Activated CD4-positive, alpha-beta T cell treated with anti-CD3 and anti-CD28 coated beads for 48 hours (primary cell): ENCODE measurements at regions not wholly inside any gene's neighbourhood (a gene's known extent, or its start where the extent isn't known, plus 50 kb on each side); places are given as distances from the start of the nearest gene placed in this dataset.
"Not testable (repeated sequence)": the region's sequence is repeated elsewhere in the genome, so short reads cannot be mapped to it uniquely, and the experiment has no call there.

Experiments used
- DNase-seq: peaks from one replicate; pipeline ENCODE4 v3.0.0-alpha.2; 2020

DNA sequence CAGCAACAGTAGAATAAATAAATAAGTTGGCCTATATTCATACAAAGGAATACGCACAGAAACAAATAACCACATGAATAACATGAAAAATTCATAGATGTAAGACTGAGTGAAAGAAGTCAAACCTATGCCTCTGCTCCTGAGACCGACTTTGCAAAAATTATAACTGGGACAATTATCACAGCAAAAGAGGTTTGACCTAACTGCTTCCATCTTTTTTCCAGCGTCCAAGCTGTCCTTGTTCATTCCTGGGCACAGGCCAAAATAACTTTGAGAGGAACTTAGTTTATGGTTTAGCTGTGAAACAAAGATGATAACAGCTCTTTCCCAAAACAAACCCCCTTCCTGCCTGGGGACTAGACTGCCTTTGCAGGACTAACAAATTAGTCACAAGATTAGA is 109.6 kb upstream of the NBPF11 start:
- DNase-seq = not testable (repeated sequence)

DNA sequence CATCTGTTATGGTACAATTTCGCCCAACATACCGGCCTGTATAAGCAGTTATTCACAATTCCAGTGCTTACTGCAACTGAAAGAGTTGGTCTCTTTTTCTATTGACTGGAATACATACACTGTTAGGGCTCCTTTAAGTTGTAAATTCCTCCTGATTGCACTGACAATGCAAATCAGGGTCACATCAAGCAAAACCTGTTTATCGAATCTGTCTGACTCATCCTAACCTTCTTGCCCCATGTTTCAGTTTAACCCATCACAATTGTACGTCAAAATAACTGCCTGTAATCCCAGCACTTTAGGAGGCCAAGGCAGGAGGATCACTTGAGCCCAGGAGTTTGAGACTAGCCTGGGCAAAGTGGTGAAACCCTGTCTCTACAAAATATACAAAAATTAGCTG is 105.8 kb upstream of the NBPF11 start:
- DNase-seq = not testable (repeated sequence)

DNA sequence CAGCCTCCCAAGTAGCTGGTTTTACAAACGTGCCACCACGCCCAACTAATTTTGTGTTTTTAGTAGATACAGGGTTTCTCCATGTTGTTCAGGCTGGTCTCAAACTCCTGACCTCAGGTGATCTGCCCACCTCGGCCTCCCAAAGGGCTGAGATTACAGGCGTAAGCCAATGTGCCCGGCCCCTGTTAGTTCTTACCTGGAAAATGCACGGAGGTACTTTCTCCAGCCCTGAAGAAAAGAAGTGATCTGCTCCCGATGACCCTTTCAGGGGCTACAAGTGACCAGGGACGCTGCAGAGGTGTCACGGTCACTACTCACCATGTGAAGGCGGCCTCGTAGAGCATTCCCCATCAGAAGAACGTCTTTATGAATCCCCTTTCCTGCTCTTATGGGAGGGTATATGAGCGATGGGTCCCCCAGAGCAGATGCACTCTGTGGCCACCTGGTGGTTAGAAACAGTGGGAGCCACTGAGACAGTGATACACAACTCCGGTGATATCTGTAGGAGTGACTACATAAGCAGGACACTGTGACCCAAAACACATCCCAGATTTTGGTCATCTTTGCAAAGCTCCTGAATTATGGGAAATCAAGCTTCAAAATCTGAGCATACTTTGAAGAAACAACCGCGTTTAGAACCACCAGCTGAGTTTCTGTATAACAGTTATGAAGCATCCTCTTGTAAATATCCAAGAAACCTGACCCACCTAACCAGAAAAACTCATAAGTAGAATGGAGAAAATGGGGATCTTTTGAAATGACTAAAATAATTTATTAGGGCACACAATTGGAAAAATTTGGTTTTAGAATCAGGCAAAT is 102.7 kb upstream of the NBPF11 start:
- peak; percentile 42 for DNase-seq

DNA sequence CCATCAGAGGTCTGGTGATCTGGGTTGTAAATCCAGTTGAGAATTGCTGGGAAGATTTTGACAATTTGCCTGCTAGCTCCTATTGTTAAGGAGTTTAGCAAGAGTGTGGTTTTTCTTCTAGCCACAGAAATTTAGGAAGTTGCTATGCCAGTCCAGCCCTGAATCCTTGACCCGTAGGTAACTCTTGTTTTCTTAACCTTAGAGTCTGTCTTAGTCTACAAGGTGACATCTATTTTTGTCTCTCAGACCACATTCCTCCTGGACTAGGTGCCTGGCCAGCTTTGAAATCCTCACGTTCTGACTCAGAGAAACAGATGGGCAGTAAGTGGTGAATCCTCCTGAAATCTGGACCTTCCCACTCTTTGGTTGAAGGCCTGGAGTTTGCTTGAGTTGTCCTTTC is 101.7 kb upstream of the NBPF11 start:
- DNase-seq = not testable (repeated sequence)

DNA sequence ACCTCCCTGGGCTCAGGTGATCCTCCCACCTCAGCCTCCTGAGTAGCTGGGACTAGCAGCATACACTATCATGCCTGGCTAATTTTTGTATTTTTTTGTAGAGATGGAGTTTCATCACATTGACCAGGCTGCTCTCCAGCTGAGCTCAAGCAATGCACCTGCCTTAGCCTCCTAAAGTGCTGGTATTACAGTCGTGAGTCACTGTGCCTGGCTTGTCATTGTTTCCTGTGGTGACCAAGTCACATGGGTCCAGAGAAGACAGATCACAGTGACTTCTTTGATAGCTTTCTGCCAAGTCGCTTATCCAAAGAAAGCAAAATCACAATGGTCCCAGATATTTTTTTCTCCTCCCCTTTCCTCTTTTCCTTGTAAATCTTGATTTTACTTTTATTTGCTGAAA is 96.7 kb upstream of the NBPF11 start:
- DNase-seq = not testable (repeated sequence)

DNA sequence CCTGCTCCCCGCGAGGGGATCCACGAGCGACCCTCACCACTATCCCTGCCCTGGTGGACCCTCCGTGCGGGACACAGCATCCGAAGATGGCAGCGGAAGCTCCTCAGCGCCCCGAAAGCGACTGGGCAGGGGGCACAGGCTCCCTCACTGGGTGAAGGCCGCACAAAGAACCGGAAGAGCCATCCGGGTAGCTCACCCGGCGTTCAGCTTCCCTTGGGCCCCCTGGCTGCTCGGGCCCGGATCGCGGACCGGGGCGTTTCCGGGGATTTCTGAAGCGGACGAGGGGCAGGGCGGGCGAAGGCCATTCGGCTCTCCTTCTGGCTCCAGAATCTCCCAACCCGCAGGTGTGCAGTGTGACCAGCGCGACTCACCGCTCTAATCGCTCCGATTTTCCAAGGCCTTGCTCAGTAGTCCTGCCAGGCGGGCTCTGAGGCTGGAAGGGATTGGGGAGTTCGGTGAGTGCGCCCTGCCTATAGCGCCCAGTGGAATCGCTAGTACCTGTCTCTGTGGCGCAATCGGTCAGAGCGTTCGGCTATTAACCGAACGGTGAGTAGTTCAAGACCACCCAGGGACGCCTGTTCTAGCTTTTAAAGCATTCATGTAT is 94.3 kb upstream of the NBPF11 start:
- DNase-seq = not testable (repeated sequence)

DNA sequence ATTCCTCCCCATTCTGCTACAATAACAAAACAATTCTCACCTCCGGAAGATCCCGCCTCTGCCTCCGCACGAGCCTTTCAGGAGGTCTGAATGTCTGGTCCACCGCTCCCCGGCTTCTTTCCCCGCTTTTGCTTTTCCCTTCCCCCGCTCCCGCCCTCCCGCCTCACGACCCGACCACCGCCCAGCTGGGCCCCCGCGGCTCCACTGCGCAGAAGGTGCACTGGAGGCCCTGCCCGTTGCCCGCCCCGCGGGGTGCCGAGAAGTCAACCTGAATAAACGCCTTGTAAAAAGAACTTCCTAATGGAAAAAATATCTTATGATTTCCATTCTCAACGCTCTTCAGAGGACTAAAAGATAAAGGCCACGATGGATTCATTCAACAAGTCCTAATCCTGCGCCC is 93.8 kb upstream of the NBPF11 start:
- not testable (repeated sequence) for DNase-seq

DNA sequence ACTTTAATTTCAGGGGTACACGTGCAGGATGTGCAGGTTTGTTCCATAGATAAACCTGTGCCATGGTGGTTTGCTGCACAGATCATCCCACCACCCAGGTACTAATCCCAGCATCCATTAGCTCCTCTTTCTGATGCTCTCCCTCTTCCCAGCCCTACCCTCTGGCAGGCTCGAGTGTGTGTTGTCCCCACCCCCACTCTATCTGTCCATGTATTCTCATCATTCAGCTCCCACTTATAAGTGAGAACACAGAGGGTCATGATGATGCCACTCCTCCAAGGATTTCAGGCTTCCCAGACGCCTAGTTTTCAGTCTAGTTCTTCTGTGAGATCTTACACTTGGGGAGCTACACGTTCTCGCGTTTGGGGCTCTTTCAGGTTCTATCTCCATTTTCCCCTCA is 93.4 kb upstream of the NBPF11 start:
- not testable (repeated sequence) for DNase-seq

DNA sequence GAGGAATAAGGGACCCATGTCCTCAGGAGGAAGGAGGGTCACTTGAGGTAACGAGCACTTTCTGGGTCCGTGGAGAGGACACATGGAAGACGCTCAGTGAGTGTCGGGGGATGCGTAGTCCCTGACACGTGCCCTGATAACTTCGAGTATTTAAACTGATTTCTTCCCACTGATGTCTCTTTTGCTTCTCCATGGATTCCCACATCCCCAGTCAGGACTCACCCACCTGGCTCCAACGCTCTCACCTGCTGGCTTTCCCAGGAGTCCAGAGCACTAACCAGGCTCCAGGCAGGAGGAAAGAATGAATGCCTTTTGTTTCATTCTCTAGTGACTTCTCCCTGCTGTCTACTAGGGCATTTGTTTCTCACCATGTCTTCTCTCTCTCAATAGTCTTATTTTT is 81.2 kb upstream of the NBPF11 start:
- DNase-seq = not testable (repeated sequence)

DNA sequence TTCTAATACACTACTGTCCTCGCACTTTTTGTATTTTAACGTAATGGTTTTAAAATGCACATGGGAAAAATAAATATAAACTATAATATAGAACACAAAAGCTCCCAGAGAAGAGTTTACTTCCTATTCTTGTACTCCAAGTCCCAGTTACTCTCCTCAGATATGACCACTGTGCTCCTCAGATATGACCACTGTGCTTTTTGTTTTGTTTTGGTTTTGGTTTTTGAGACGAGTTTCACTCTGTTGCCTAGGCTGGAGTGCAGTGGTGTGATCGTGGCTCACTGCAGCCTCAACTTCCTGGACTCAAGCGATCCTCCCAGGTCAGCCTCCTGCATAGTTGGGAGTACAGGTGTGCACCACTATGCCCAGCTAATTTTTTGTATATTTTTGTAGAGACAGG is 76.8 kb upstream of the NBPF11 start:
- DNase-seq = not testable (repeated sequence)

DNA sequence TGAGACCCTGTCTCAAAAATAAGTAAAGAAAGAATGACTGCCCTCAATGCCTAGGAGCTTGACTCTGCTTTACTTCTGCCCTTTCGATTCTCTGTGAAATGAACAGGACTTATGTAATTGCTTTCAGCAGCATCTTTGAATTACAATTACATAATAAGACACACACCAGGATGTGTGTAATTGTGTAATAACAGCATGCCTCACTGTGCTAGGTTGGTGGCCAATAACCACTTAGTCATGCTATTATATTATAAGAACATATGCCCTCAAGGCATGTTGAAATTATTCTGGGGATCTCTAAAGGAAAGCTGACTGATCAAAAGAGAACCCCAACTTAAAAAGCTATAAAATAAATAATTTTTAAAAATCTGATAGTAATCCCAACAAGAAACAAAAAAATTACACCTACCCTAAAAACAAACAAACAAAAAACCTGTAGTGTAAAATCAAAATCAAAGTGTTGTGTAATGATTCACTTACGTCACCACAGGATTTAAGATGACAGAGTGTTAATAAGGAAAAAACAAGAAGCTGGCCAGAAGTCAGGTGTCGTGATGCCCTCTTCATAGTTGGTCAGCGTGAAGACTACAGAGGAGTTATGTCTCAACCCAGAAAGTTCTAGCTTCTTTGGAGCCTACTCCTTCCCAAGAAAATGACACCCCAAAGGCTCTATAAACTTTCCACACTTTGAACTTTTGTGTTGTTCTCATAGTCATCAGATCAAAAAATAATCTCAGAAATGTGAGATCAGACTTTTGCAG is 70.5 kb upstream of the NBPF11 start:
- not testable (repeated sequence) for DNase-seq

DNA sequence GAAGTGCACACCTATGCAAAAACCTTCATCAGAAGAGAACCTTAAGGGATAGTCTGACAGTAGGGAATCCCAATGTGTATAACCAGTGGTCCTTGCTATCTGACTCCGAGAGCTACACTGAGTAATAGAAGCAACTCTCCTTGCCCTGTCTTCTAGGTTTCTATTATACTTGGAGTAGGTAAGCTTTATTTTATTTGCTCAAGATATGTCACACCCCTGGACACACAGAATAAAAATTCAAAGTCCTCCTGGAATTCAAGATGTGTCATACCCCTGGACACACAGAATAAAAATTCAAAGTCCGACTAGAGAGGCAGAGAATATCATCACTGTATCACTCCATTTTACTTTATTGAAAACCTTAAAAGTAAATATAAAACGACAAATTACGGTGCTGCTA is 69.5 kb upstream of the NBPF11 start:
- not testable (repeated sequence) for DNase-seq

DNA sequence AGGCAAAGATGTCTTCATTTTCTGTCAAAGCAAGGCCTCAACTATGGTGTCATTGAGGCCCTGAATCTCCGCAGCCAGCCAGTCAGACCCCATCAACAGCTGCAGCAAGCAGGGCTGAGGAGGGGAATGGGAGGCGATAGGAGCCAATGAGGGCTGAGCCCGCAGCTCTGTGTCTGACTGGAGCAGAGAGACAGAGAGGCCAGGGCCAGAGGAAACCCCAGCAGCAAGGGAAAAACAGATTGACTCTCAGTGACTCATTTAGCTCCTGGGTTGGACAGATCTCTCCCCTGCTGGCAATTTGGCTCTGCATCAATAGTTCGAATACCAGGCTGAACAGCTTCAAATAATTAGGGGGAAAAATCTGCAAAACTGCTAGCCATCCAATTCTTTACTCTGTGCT is 67.1 kb upstream of the NBPF11 start:
- not testable (repeated sequence) for DNase-seq

DNA sequence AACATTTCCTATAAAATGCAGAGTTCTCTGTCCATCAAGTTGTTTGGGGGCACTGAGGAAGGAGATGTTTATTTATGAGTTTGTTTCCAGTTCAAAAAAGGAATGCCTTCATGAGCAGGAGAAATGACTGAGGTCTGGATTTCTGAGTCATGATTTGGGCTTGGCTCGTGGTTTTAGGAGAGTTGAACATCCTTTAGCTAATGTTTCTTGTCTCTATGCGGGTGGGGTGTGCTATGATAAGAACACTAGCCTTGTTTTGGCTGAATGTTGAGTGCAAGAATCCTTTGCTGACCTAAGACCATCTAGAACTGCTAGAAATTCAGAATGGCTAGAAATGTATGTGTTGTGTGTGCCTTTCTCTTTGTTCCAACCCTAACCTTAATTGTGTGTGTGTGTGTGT is 59.1 kb upstream of the NBPF11 start:
- DNase-seq = not testable (repeated sequence)

DNA sequence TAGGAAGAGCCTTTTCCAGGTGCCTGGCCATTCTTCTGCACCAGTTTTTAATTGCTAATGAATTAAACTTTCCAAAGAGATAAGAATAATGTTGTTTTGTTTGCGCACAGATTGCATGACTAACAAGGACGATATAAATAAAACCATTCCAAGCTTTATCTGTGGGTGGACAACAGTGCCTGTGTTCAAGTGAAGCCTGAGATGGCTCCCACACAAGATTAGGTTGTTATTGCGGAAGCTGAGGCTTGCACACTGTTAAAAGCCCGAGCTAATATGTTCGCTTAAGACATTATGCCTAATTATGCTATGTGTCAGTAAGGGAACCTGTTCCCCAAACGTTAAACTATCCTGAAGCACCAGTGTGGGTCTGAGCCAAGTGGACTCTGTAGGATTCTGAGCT is 58.5 kb upstream of the NBPF11 start:
- DNase-seq = not testable (repeated sequence)

DNA sequence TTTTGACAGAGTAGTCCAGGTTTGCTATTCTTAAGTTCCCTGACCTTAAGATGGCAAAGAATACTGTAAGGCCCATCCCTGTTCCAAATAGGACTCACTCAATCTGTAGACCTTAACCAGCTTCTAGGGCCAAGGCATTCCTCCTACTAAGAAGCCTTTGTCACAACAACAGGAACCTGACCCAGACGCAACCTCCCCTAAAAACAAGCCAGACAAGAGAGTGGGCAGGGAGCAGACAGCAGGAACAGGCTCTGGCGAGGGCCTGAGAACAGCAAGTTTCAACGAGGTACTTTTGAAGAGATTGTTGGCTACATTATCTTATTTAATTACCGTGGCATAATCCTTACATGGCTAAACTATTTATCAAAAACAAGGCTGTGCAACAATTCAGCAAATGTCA is 58.1 kb upstream of the NBPF11 start:
- not testable (repeated sequence) for DNase-seq

DNA sequence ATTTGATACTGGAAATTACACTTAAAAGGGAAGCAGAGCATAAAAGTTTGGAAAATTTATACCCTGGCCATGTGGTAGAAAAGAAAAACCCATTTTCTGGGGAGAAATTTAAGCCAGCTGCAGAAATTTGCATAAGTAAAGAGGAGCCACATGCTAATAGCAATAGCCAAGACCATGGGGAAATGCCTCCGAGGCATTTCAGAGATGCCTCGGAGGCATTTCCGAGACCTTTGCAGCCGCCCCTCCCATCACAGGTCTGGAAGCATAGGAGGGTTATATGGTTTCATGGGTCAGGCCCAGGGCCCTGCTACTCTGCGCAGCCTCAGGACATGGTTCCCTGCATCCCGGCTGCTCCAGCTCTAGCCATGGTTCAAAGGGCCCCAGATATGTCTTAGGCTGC is 49.9 kb upstream of the NBPF11 start:
- DNase-seq = not testable (repeated sequence)
